Mononuclear cell (primary cell): ENCODE measurements at regions not wholly inside any gene's neighbourhood (a gene's known extent, or its start where the extent isn't known, plus 50 kb on each side); places are given as distances from the start of the nearest gene placed in this dataset.
"Not testable (repeated sequence)": the region's sequence is repeated elsewhere in the genome, so short reads cannot be mapped to it uniquely, and the experiment has no call there.

Experiments used
- H3K27me3 ChIP-seq: 2 replicates; pipeline ENCODE4 v1.6.0; 2011; ENCODE audit warnings: low read length, control low read depth; ENCODE audit not compliant: insufficient read depth
- H3K4me1 ChIP-seq: 2 replicates; pipeline ENCODE4 v1.5.1; 2011; ENCODE audit warnings: mild to moderate bottlenecking, low read length, control low read depth; ENCODE audit not compliant: insufficient read depth
- H3K4me3 ChIP-seq: 2 replicates; pipeline ENCODE4 v1.5.1; 2011; ENCODE audit warnings: mild to moderate bottlenecking, low read length, moderate library complexity
- H3K9me3 ChIP-seq: 2 replicates; pipeline ENCODE4 v1.5.1; 2011; ENCODE audit warnings: low read depth, mild to moderate bottlenecking, control low read depth, low read length

- Histone ChIP-seq H3K4me3 (no peak overlapping the region), H3K27me3 (no peaks in the 10 kb centered on the region), H3K4me1 (no peaks in the 10 kb centered on the region), H3K9me3 (no peaks in the 10 kb centered on the region)
Observed at GRCh38 chr18:39602131-39602530, 2036.5 kb upstream of the CELF4 start.

GRCh38 chr18:39600894-39601293, 2035.3 kb upstream of the CELF4 start:
- H3K27me3 ChIP-seq: no peaks in the 10 kb centered on the region
- H3K4me3 ChIP-seq: no peak overlapping the region
- no peaks in the 10 kb centered on the region for H3K4me1 ChIP-seq

GRCh38 chr18:39599251-39599650, 2033.7 kb upstream of the CELF4 start:
- no peaks in the 10 kb centered on the region for H3K9me3 ChIP-seq
- no peaks in the 10 kb centered on the region for H3K4me1 ChIP-seq

More at GRCh38 chr18:39600894-39601293, 2035.3 kb upstream of the CELF4 start:
- H3K9me3 ChIP-seq: no peaks in the 10 kb centered on the region

GRCh38 chr18:39596891-39597290, 2031.3 kb upstream of the CELF4 start:
- Histone ChIP-seq H3K9me3 (no peaks in the 10 kb centered on the region), H3K27me3 (no peaks in the 10 kb centered on the region), H3K4me3 (no peak overlapping the region), H3K4me1 (no peaks in the 10 kb centered on the region)

More at GRCh38 chr18:39599251-39599650, 2033.7 kb upstream of the CELF4 start:
- H3K27me3 ChIP-seq: no peaks in the 10 kb centered on the region
- H3K4me3 ChIP-seq: no peak overlapping the region

- Histone ChIP-seq H3K4me1 (no peaks in the 10 kb centered on the region), H3K9me3 (no peaks in the 10 kb centered on the region), H3K4me3 (no peak overlapping the region)
Observed at GRCh38 chr18:39596221-39596620, 2030.6 kb upstream of the CELF4 start.

GRCh38 chr18:39594206-39594605, 2028.6 kb upstream of the CELF4 start:
- Histone ChIP-seq H3K4me3 (no peak overlapping the region), H3K27me3 (no peaks in the 10 kb centered on the region), H3K4me1 (no peaks in the 10 kb centered on the region), H3K9me3 (no peaks in the 10 kb centered on the region)

More at GRCh38 chr18:39596221-39596620, 2030.6 kb upstream of the CELF4 start:
- H3K27me3 ChIP-seq: no peaks in the 10 kb centered on the region

GRCh38 chr18:39591649-39592048, 2026.1 kb upstream of the CELF4 start:
- H3K4me3 ChIP-seq: no peak overlapping the region
- H3K27me3 ChIP-seq: no peaks in the 10 kb centered on the region
- no peaks in the 10 kb centered on the region for H3K4me1 ChIP-seq
- H3K9me3 ChIP-seq: no peaks in the 10 kb centered on the region

GRCh38 chr18:39589496-39589895, 2023.9 kb upstream of the CELF4 start:
- H3K4me3 ChIP-seq: no peak overlapping the region
- no peaks in the 10 kb centered on the region for H3K27me3 ChIP-seq
- no peaks in the 10 kb centered on the region for H3K9me3 ChIP-seq
- H3K4me1 ChIP-seq: no peaks in the 10 kb centered on the region

GRCh38 chr18:39587586-39587985, 2022.0 kb upstream of the CELF4 start:
- H3K27me3 ChIP-seq: no peaks in the 10 kb centered on the region
- no peak overlapping the region for H3K4me3 ChIP-seq
- no peaks in the 10 kb centered on the region for H3K4me1 ChIP-seq
- H3K9me3 ChIP-seq: no peaks in the 10 kb centered on the region

GRCh38 chr18:39586741-39587140, 2021.1 kb upstream of the CELF4 start:
- H3K4me1 ChIP-seq: no peaks in the 10 kb centered on the region
- no peaks in the 10 kb centered on the region for H3K27me3 ChIP-seq
- H3K9me3 ChIP-seq: no peaks in the 10 kb centered on the region
- no peak overlapping the region for H3K4me3 ChIP-seq

- Histone ChIP-seq H3K4me1 (no peaks in the 10 kb centered on the region), H3K27me3 (no peaks in the 10 kb centered on the region), H3K9me3 (no peaks in the 10 kb centered on the region), H3K4me3 (no peak overlapping the region)
Observed at GRCh38 chr18:39574897-39575296, 2009.3 kb upstream of the CELF4 start.

GRCh38 chr18:39571511-39571910, 2005.9 kb upstream of the CELF4 start:
- Histone ChIP-seq H3K27me3 (no peaks in the 10 kb centered on the region), H3K9me3 (no peaks in the 10 kb centered on the region), H3K4me3 (no peak overlapping the region), H3K4me1 (no peaks in the 10 kb centered on the region)

GRCh38 chr18:39565551-39566230, 2000.1 kb upstream of the CELF4 start:
- not testable (repeated sequence) for H3K27me3 ChIP-seq, H3K9me3 ChIP-seq, H3K4me3 ChIP-seq, H3K4me1 ChIP-seq

GRCh38 chr18:39564716-39565115, 1999.1 kb upstream of the CELF4 start:
- H3K27me3 ChIP-seq: no peaks in the 10 kb centered on the region

GRCh38 chr18:39561126-39561525, 1995.5 kb upstream of the CELF4 start:
- no peaks in the 10 kb centered on the region for H3K27me3 ChIP-seq

More at GRCh38 chr18:39564716-39565115, 1999.1 kb upstream of the CELF4 start:
- no peaks in the 10 kb centered on the region for H3K9me3 ChIP-seq
- no peak overlapping the region for H3K4me3 ChIP-seq
- no peaks in the 10 kb centered on the region for H3K4me1 ChIP-seq

GRCh38 chr18:39558658-39559057, 1993.1 kb upstream of the CELF4 start:
- Histone ChIP-seq H3K9me3 (no peaks in the 10 kb centered on the region), H3K4me1 (no peaks in the 10 kb centered on the region), H3K27me3 (no peaks in the 10 kb centered on the region), H3K4me3 (no peak overlapping the region)

More at GRCh38 chr18:39561126-39561525, 1995.5 kb upstream of the CELF4 start:
- Histone ChIP-seq H3K4me1 (no peaks in the 10 kb centered on the region), H3K4me3 (no peak overlapping the region), H3K9me3 (no peaks in the 10 kb centered on the region)
